ENCODE measurements at regions not wholly inside any gene's neighbourhood (a gene's known extent, or its start where the extent isn't known, plus 50 kb on each side); places are given as distances from the start of the nearest gene placed in this dataset.

DNA sequence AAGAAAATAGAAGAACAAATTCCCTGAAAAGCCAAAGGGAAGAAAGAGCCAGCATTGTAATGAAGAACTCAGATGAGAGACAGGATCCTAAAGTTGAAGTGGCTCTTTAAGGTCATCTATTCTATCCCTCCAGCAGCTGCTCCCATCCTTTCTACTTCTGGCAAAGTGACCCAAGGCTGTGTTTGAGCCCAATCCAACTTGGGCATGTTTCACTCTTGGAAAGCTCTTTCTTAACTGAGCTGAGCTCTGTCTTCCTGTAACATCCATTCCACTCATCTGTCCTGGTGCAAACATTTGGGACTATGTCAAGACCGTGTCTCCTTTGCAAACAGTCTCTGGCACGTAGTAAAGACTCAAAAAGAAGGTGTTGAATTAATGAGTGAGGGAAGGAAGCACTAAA is 298.1 kb upstream of the IGF1R start:
- TF ChIP-seq MAX (IDR thresholded peaks at IDR 0.05; ENCODE audit: insufficient read depth, insufficient read length), result no peak
- no peak for TF ChIP-seq EZH2 (IDR thresholded peaks at IDR 0.05; ENCODE audit: borderline replicate concordance, low read depth, low read length, severe bottlenecking)
- no peak for TF ChIP-seq CTCF (IDR thresholded peaks at IDR 0.05; ENCODE audit: extremely low read depth in 1 of 2, insufficient read depth in 1 of 2, low read depth in 1 of 2, low read length in 2 of 2)
- no peak for TF ChIP-seq POLR2A (IDR thresholded peaks at IDR 0.05; ENCODE audit: low read depth, low read length)
- TF ChIP-seq GATA2 (IDR thresholded peaks at IDR 0.05; ENCODE audit: insufficient read depth, insufficient read length, low read depth, low read length), result no peak
- TF ChIP-seq JUN (IDR thresholded peaks at IDR 0.05; ENCODE audit: borderline replicate concordance, insufficient read depth, insufficient read length, low read depth), result no peak
